SKM-1 treated with dmso at 0.1 percent for 144 hours (cell line): ENCODE measurements at regions not wholly inside any gene's neighbourhood (a gene's known extent, or its start where the extent isn't known, plus 50 kb on each side); places are given as distances from the start of the nearest gene placed in this dataset.
"Not testable (repeated sequence)": the region's sequence is repeated elsewhere in the genome, so short reads cannot be mapped to it uniquely, and the experiment has no call there.

Source experiments
- DNase-seq: peaks from one replicate; lab custom pipeline; 2025; ENCODE audit not compliant: unreplicated experiment; lab: John Stamatoyannopoulos, UW

DNA sequence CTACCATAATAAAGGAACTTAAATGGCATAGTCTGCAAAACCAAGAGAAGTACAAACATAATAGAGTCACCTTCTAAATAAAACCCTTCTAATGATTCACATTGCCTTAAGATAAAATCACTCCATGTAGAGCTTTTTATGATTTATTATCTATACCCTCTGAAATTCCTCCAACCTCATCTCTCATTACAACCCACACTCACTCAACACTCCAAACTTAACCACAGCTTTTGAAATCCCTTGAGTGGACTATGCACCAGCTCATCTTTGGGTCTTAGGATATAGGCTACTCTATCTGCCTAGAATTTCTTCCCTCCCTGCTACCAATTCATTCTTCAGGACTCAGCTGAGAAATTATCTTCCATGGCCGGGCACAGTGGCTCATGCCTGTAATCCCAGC is 122.5 kb downstream of the CETN3 start:
- no peak for DNase-seq

DNA sequence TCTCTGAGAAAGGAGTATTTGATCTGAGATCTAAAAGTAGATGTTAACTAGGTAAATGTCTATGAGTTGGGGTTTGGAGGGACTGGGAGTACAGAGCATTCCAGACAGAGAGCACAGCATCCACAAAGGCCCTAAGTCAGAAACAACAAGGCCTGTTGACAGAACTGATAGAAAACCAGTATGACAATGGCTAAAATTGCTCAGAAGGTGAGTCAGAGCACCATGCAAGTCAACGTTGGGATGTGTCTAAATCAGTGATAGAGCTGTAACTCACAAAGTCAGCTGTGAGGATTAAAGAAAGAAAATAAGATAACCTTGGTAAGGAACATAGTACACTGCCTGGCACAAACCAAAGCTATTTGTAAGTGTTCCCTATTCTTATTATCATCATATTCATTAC is 124.0 kb downstream of the CETN3 start:
- DNase-seq = no peak

DNA sequence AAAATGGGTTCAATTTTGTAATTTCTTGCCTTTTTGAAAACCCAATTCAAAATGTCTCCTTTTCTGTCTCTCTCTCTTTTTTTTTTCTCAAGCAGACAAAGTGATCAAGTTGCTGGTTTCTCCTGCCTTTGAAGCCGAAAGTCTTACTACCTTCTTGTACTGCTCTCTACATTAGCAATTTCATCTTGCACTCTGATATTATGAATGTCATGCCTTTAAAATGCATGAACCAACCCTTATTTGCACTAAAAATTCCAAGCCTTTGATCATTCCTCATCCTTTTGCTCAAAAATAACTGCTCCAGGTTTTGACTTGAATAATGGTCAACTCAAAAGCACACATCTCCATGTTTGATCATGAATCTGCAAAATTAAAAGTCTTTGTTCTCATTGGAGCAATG is 125.2 kb downstream of the CETN3 start:
- DNase-seq = no peak

DNA sequence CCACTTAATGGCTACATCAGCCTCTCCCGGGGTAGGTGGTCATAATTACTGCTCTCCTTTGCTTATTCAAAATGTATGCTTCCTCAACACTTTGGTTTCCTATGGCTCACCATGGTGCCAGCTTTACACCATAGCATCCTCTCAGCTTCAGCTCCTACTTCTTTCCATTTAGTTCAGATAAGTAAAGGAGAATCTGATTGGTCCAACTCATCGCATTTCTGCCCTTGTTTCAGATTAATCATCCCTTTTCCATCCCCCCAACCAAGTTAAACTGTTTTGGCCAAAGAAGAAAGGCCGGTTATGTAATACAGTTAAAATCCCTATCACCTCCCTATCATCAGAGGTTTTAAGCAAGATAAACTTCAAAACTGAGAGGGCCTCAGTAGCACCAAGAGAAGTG is 130.5 kb downstream of the CETN3 start:
- no peak for DNase-seq

GRCh38 chr5:90274216-90274615 is 135.3 kb downstream of the CETN3 start:
- DNase-seq = no peak

GRCh38 chr5:90267646-90268045 is 141.9 kb downstream of the CETN3 start:
- no peak for DNase-seq

- DNase-seq = no peak
Observed at GRCh38 chr5:90265545-90265857, 144.1 kb downstream of the CETN3 start.

DNA sequence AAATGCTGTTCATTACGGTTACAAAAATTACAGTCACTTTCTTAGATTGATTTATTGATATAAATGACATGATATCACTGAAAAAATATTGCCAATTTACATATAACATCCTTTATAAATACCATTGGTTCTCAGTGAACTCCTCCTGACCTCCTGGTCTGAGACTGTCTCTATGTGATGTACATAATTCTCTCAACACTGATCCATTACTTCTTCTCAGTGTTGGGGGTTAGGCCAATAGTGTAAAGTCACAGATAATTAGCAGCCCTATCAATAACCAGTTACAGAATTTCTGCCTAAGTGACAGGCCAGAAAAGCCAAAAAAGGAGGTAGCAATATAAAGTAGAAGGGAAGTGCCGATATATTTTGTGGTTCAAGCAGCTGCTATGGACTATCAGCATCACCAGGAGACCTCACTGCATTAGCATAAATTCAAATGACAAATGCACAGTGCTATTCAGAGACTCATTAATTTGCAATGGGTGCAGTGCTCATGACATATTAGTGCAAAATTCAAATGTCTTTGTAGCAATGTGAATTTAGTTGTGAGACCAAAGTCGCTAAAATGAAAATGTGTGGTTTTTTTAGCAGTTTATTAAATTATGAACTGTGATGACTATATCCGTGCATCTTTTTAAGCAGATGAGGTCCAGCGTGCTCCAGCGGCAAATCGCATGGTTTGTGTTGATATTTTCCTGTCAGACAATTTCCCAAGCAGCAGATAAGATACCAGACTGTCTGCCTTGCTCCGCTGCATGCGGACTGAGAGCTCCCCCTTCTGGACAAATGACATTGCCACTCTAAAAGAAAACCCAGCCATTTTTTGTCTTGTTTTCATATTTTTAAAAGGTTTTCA is 144.6 kb downstream of the CETN3 start:
- DNase-seq = peak; percentile 50

DNA sequence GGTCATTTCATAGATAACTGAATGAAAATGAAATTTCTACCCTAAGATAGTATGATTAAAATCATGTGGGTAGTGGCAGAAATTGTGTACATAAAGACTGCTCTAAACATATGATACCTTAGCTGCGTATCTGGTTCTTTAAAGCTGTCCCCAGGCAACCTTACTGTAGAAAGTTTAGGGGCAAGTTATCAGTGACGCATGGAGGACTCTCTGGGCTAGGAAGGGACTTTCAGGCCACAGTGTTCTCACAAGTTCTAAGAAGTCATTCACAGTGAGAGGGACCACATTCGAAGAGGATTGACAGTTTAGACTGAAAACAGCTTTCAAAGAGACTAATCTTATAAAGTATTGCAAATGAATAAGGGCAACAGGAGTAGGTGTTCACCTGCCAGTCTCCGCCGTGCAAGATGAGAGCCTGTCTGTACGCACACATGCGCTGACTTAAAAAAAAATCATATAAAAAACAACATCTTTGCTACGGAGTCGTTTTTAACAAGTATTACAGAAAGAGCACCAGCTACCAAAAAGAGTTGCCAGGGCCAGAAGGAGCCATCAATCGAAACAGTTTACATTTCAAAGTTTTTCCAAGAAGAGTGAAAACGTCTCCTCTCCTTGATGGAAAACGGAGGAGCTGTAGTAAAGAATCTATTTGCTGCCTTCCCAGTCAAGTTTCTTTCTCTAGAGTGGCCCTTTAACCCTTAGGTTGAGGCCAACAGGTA is 146.3 kb downstream of the CETN3 start:
- no peak for DNase-seq

DNA sequence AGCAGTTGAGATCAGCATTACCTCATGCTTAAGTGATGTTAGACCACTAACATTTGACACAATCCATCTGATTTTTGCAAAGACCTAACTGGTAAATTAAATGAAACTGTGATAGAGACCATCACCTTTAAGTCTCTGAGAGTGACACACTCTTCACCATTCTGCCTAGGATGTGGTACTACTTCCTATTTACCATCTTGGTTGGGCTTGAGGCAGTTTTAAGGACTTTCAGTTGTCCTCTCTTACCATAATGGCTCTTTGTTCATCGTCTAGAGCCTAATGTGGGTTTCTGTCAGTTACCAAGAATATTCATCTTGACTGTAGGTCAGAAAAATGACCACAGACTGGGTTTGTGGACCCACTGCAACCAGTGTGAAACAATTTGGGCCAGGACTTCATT is 158.1 kb downstream of the CETN3 start:
- no peak for DNase-seq

DNA sequence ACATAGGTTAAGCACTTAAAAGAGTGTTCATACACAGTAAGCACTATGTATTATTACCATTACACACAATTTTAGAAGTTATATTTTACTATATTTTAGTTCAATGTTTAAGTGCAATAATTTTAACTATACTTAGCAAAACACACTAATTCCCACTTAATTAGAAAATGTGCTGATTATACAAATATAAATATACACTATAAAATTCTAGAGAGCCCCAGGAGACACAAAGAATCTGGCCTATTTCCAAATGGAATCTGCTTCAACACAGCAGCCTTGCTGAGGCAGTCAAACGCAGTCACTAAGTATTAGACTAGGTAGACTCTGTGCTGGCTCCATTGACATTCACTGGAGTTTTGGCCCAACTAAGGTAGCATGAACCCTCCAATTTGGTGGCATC is 160.9 kb downstream of the CETN3 start:
- DNase-seq = no peak

DNA sequence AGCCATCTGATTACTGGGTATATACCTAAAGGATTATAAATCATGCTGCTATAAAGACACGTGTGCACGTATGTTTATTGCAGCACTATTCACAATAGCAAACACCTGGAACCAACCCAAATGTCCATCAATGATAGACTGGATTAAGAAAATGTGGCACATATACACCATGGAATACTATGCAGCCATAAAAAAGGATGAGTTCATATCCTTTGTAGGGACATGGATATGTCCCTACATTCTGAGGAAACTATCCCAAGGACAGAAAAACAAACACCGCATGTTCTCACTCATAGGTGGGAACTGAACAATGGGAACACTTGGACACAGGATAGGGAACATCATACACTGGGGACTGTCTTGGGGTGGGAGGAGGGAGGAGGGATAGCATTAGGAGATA is 165.7 kb downstream of the CETN3 start:
- DNase-seq = not testable (repeated sequence)

DNA sequence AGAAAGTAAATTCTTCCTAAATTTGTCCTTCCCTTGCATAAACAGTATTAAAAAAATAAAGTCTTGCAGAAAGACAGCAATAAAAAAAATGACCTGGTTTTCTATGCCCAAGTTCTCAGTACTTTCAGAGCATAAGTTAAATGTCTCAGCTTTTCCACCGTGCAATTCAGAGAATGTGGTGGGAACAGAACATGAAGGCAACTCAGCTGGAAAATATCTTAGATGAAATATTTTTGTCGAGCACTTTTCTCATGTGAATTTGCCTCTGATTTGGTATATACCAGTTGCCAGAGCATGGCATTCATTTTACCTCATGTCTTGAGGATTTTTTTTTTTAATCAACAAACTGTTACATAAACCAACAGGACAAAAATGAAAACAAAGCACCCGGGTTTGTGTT is 176.1 kb downstream of the CETN3 start:
- no peak for DNase-seq

- no peak for DNase-seq
Observed at GRCh38 chr5:90231688-90232087, 177.9 kb downstream of the CETN3 start.

DNA sequence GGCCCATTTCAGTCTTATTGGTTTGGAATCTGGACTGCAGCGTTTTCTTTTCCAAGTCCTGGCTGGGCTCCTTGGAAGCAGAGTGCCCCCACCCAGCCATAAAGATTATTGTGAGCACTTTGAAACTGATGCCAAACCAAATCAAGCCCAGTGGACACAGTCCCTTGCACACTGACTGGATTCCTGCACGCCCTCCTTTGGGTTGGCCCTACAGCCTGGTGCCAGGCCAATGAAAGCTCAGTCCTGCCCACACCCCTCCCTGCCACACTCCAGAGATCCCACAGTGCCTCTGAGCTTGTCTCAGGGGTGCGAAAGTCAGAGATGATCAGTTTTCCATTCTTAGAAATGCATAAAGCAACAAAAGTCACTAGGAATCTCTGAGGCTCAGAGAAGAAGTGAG is 181.9 kb downstream of the CETN3 start:
- no peak for DNase-seq

DNA sequence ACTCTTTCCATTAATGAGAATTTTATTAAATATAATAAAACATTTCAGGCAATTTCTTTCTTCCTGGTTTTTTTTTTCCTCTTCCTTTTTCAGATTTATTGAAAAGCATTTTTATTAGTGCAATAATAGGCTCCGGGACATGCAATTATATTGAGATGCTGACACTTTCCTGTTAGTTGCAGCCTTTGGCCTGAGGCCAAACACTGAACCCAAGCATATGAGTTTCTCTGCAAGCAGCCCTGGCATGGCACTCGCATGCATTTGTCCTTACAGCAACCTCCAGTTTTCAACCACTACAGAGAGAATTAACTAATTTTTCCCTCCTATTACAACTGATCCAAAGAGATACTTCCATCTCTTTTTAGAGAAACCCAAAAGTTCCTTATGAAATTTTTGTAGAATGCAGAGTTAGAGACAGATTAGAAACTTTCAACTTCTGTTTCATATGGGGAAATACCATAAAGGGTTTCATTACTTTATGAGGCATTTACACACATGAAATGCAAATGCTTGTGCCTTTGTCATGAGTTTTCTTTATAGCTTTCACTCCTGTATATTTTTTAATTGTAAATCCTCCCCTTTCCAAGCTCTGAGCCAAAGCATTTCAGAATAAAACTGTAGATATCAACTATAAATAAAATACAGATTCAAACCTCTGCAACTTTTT is 183.0 kb downstream of the CETN3 start:
- no peak for DNase-seq

- DNase-seq = no peak
Observed at GRCh38 chr5:90224342-90224741, 185.2 kb downstream of the CETN3 start.

GRCh38 chr5:90223756-90224155 is 185.8 kb downstream of the CETN3 start:
- no peak for DNase-seq

GRCh38 chr5:90221951-90222350 is 187.6 kb downstream of the CETN3 start:
- DNase-seq = no peak

GRCh38 chr5:90220554-90220953 is 189.0 kb downstream of the CETN3 start:
- DNase-seq = no peak

DNA sequence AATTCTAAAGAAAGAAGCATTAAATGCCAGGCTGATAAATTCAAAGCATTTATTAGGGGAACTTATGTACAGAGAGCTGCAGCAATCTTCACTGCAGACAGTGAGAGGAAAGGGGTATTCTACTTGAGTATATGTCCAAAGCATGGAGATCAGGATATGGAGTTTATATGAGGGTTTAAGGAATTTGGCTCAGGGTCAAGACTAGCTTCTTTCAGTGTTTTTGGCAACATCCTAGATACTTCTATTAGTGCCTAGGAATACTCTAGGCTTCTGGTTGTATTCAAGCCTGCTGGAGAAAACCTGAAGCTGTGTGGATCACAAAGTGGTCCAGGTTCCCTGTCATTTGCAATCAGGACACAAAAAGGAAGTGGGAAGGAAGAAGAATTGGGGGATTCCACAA is 194.6 kb downstream of the CETN3 start:
- DNase-seq = no peak

GRCh38 chr5:90208323-90208722 is 201.2 kb downstream of the CETN3 start:
- DNase-seq = not testable (repeated sequence)
